Loucy (cell line): ENCODE measurements at regions not wholly inside any gene's neighbourhood (a gene's known extent, or its start where the extent isn't known, plus 50 kb on each side); places are given as distances from the start of the nearest gene placed in this dataset.

Experiments used
- H2AFZ ChIP-seq: fragments of 200-600 bp; sonication (generic); 2 replicates; pipeline ENCODE4 v1.6.0; 2016; ENCODE audit warnings: antibody characterized with exemption, mild to moderate bottlenecking, low read length, moderate library complexity
- H3F3A ChIP-seq: fragments of 200-600 bp; 2 replicates; pipeline ENCODE4 v1.6.0; 2016; ENCODE audit warnings: antibody characterized with exemption, low read depth, mild to moderate bottlenecking
- H3K27me3 ChIP-seq: fragments of 200-600 bp; sonication (generic); 2 replicates; pipeline ENCODE4 v1.6.1; 2014; ENCODE audit warnings: low read length, mild to moderate bottlenecking; ENCODE audit not compliant: insufficient read depth, poor library complexity, severe bottlenecking
- H3K36me3 ChIP-seq: fragments of 200-600 bp; sonication (generic); 2 replicates; pipeline ENCODE4 v1.6.1; 2016; ENCODE audit warnings: low read length; ENCODE audit not compliant: insufficient read depth
- H3K4me1 ChIP-seq: fragments of 200-600 bp; sonication (generic); 2 replicates; pipeline ENCODE4 v1.5.1; 2014; ENCODE audit warnings: low read length, mild to moderate bottlenecking; ENCODE audit not compliant: insufficient read depth, poor library complexity, severe bottlenecking
- H3K4me2 ChIP-seq: fragments of 200-600 bp; sonication (generic); 2 replicates; pipeline ENCODE4 v1.6.0; 2014; ENCODE audit warnings: antibody characterized with exemption, low read length, low read depth, mild to moderate bottlenecking; ENCODE audit not compliant: poor library complexity, severe bottlenecking
- H3K4me3 ChIP-seq: fragments of 200-600 bp; sonication (generic); 2 replicates; pipeline ENCODE4 v1.5.1; 2014; ENCODE audit warnings: low read length, mild to moderate bottlenecking, mixed read lengths; ENCODE audit not compliant: poor library complexity, severe bottlenecking
- H3K79me2 ChIP-seq: fragments of 200-600 bp; sonication (generic); 2 replicates; pipeline ENCODE4 v1.6.1; 2014; ENCODE audit warnings: low read length; ENCODE audit not compliant: insufficient read depth
- H3K9ac ChIP-seq: fragments of 200-600 bp; sonication (generic); 2 replicates; pipeline ENCODE4 v1.6.0; 2014; ENCODE audit warnings: mild to moderate bottlenecking, low read depth, low read length, moderate library complexity; ENCODE audit not compliant: poor library complexity, severe bottlenecking
- H3K9me2 ChIP-seq: fragments of 200-600 bp; sonication (generic); replicated peaks from 2 replicates; pipeline ENCODE4 v1.6.1; 2016; ENCODE audit warnings: low read depth, low read length, mixed read lengths
- H3K9me3 ChIP-seq: fragments of 200-600 bp; sonication (generic); 2 replicates; pipeline ENCODE4 v1.6.1; 2014; ENCODE audit warnings: mild to moderate bottlenecking, antibody characterized with exemption, low read length, low read depth; ENCODE audit not compliant: insufficient read depth
- H4K20me1 ChIP-seq: fragments of 200-600 bp; sonication (generic); 2 replicates; pipeline ENCODE4 v1.6.0; 2014; ENCODE audit warnings: antibody characterized with exemption, low read length, mild to moderate bottlenecking; ENCODE audit not compliant: insufficient read depth, poor library complexity, severe bottlenecking
- CTCF ChIP-seq: fragments of 200-600 bp; sonication (generic); conservative IDR thresholded peaks from 2 replicates; pipeline ENCODE4 v1.5.1; 2014; ENCODE audit warnings: mild to moderate bottlenecking, antibody characterized with exemption, low read length
- EZH2phosphoT487 ChIP-seq: fragments of 200-600 bp; IDR thresholded peaks from 2 replicates; pipeline ENCODE4 v1.6.1; 2018; ENCODE audit warnings: antibody characterized with exemption, mild to moderate bottlenecking, moderate library complexity, borderline replicate concordance

GRCh38 chr19:30608471-30608870 lies 236.3 kb downstream of the ZNF536 start:
- TF ChIP-seq EZH2phosphoT487: no peak
- TF ChIP-seq CTCF: no peak

More at GRCh38 chr19:30608471-30608870, 236.3 kb downstream of the ZNF536 start:
- Histone ChIP-seq H3K4me3 (no peak overlapping the region), H3K4me1 (no peaks in the 10 kb centered on the region), H3K4me2 (no peak overlapping the region), H3K9me2 (no peaks in the 10 kb centered on the region), H2AFZ (no peak overlapping the region), H3K79me2 (no peaks in the 10 kb centered on the region), H3K36me3 (no peaks in the 10 kb centered on the region), H4K20me1 (no peaks in the 10 kb centered on the region), H3F3A (no peaks in the 10 kb centered on the region), H3K9ac (no peak overlapping the region), H3K9me3 (no peaks in the 10 kb centered on the region; the same call in 1 of the 2 replicates), H3K27me3 (no peaks in the 10 kb centered on the region)
